ENCODE measurements at regions not wholly inside any gene's neighbourhood (a gene's known extent, or its start where the extent isn't known, plus 50 kb on each side); places are given as distances from the start of the nearest gene placed in this dataset.

GRCh38 chr5:2112173-2113025, 229.7 kb upstream of the IRX4 start:
- FAIRE-seq = no peak
- no peak for DNase-seq (ENCODE audit: low read depth)
- Histone ChIP-seq H3K36me3 (ENCODE audit: control insufficient read depth, insufficient read depth, low read length) (no peaks in the 10 kb centered on the region), H3K4me3 (ENCODE audit: low read depth, low read length) (no peak overlapping the region), H3K27me3 (ENCODE audit: control insufficient read depth, insufficient read depth, low read length) (no peaks in the 10 kb centered on the region)
- TF ChIP-seq CTCF (IDR thresholded peaks at IDR 0.05; ENCODE audit: insufficient read depth, low read length, severe bottlenecking) = no peak

- no peaks in the 10 kb centered on the region for H3K36me3 ChIP-seq (ENCODE audit: control insufficient read depth, insufficient read depth, low read length)
- FAIRE-seq (no peak), DNase-seq (ENCODE audit: low read depth) (no peak)
- H3K27me3 ChIP-seq (ENCODE audit: control insufficient read depth, insufficient read depth, low read length) = no peaks in the 10 kb centered on the region
- H3K4me3 ChIP-seq (ENCODE audit: low read depth, low read length) = no peak overlapping the region
- no peak for TF ChIP-seq CTCF (IDR thresholded peaks at IDR 0.05; ENCODE audit: insufficient read depth, low read length, severe bottlenecking)
Measured at GRCh38 chr5:2111569-2112105, 228.9 kb upstream of the IRX4 start.

DNA sequence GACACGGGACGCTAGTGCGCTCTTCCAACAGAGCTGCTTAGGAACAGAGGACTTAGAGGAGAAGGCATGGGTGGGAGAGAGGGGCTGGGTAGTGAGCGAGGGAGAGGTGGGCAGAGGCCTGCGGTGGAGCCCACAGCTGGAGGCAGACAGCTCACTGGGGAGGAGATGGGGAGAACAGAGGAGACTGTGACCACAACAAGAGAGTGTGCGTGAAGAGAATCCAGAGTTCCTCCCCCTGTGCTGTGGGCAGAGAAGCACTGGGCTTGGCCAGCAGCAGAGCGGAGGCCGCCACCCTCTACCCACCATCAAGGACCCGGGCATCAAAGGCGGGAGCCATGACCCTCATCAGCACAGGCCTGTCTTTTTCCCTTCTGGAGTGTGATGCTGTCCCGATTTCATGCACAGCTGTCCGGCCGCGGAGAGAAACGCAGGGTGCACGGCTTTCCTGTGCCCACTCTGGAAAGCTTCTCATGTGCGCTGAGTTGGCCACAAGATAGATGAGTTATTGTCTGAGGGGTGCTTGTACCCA, 228.3 kb upstream of the IRX4 start:
- DNase-seq (ENCODE audit: low read depth) (no peak), FAIRE-seq (no peak)
- Histone ChIP-seq H3K4me3 (ENCODE audit: low read depth, low read length) (no peak overlapping the region), H3K36me3 (ENCODE audit: control insufficient read depth, insufficient read depth, low read length) (no peaks in the 10 kb centered on the region), H3K27me3 (ENCODE audit: control insufficient read depth, insufficient read depth, low read length) (no peaks in the 10 kb centered on the region)
- TF ChIP-seq CTCF (IDR thresholded peaks at IDR 0.05; ENCODE audit: insufficient read depth, low read length, severe bottlenecking) = no peak

DNA sequence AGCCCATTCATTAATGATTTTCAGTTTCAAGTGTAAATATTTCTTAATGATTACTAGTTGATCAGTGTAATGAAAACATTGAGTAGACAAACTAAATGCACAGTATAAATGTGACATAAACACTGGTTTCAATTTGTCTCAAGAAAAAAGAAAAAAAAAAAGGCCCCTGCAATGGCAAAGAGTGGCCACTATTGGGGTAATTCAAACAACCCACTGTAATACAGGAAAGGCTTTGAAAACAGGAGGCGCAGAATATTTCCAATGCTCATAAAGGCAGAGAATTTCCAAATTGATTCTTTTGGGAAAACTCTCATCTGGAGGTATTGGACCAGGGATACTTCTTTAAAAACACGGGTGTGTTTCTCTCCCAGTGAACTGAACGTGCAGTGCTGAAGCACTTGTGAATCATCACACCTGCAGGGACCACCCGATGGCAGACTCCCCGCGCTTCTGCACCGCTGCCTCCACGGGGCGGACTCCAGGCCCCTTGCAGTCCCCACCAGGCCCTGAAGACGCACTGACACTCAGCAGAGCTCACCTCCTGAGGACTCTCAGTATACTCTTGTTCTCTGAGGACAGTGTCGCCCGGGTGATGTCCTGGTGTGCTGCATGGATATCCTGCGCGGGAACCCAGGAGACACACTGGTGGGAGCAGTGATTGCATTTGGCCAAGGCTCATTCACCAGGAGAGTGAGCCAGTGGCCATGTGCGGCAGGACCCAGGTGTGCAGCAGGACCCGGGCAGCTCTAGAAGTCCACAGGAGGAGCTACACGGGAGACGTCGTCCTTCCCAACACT, 227.6 kb upstream of the IRX4 start:
- no peak for DNase-seq (ENCODE audit: low read depth)
- Histone ChIP-seq H3K27me3 (ENCODE audit: control insufficient read depth, insufficient read depth, low read length) (no peaks in the 10 kb centered on the region), H3K4me3 (ENCODE audit: low read depth, low read length) (no peak overlapping the region), H3K36me3 (ENCODE audit: control insufficient read depth, insufficient read depth, low read length) (no peaks in the 10 kb centered on the region)
- TF ChIP-seq CTCF (IDR thresholded peaks at IDR 0.05; ENCODE audit: insufficient read depth, low read length, severe bottlenecking) = no peak
- FAIRE-seq = no peak

DNA sequence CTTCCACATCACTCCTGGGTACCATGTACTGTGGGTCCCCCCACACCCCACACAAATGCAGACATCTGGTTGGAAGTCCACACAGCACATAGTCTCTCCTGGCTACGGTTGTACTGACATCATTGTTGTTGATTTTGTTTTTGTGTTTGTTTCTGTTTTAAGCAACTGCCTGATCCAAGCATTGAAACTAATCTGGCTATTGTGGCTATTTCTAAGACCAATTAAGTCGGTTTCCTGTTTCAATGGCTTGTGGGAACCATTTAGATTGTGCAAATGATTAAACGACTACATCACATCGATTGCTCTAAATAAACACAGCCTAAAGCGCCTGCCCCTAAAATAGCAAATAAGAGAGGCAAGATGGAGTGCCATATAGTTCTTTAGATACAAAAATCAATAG, 226.8 kb upstream of the IRX4 start:
- no peak for TF ChIP-seq CTCF (IDR thresholded peaks at IDR 0.05; ENCODE audit: insufficient read depth, low read length, severe bottlenecking)
- DNase-seq (ENCODE audit: low read depth) = no peak
- Histone ChIP-seq H3K4me3 (ENCODE audit: low read depth, low read length) (no peak overlapping the region), H3K27me3 (ENCODE audit: control insufficient read depth, insufficient read depth, low read length) (no peaks in the 10 kb centered on the region), H3K36me3 (ENCODE audit: control insufficient read depth, insufficient read depth, low read length) (no peaks in the 10 kb centered on the region)
- no peak for FAIRE-seq
